ENCODE measurements at regions not wholly inside any gene's neighbourhood (a gene's known extent, or its start where the extent isn't known, plus 50 kb on each side); places are given as distances from the start of the nearest gene placed in this dataset.
"Not testable (repeated sequence)": the region's sequence is repeated elsewhere in the genome, so short reads cannot be mapped to it uniquely, and the experiment has no call there.

GRCh38 chr4:77445823-77446222 lies 159.8 kb upstream of the CXCL13 start:
- no peak for DNase-seq (ENCODE audit: low read depth)
- H3K4me3 ChIP-seq (ENCODE audit: low read length): no peak overlapping the region
- TF ChIP-seq, protein P1, sequence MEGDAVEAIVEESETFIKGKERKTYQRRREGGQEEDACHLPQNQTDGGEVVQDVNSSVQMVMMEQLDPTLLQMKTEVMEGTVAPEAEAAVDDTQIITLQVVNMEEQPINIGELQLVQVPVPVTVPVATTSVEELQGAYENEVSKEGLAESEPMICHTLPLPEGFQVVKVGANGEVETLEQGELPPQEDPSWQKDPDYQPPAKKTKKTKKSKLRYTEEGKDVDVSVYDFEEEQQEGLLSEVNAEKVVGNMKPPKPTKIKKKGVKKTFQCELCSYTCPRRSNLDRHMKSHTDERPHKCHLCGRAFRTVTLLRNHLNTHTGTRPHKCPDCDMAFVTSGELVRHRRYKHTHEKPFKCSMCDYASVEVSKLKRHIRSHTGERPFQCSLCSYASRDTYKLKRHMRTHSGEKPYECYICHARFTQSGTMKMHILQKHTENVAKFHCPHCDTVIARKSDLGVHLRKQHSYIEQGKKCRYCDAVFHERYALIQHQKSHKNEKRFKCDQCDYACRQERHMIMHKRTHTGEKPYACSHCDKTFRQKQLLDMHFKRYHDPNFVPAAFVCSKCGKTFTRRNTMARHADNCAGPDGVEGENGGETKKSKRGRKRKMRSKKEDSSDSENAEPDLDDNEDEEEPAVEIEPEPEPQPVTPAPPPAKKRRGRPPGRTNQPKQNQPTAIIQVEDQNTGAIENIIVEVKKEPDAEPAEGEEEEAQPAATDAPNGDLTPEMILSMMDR (IDR thresholded peaks at IDR 0.05; ENCODE audit: insufficient read depth, low read depth, low read length, missing control alignments): no peak

DNA sequence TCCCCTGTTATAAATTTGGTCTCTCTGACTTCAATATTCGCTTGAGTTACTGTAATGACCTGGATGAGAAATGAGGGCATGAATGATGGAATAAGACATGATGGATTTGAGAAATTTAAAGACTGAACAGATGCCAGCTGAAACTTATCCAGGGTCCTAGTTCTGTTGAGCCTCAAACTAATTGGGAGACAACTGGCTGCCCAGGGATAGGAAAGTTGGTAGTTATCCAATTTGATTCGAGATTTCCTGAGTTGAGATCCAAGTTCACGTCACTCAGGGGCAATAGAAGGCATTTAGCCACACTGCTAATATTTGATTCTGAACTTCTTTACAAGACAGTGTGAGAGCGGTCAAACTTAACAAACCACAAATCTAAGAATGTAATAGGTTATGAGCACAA lies 159.0 kb upstream of the CXCL13 start:
- no peak for DNase-seq (ENCODE audit: low read depth)
- TF ChIP-seq, protein P1 (IDR thresholded peaks at IDR 0.05; ENCODE audit: insufficient read depth, low read depth, low read length, missing control alignments): no peak
- H3K4me3 ChIP-seq (ENCODE audit: low read length): no peak overlapping the region

- TF ChIP-seq, protein P1 (IDR thresholded peaks at IDR 0.05; ENCODE audit: insufficient read depth, low read depth, low read length, missing control alignments): no peak
- DNase-seq (ENCODE audit: low read depth): no peak
- H3K4me3 ChIP-seq (ENCODE audit: low read length): no peak overlapping the region
Observed at GRCh38 chr4:77449171-77449570, 156.4 kb upstream of the CXCL13 start.

DNA sequence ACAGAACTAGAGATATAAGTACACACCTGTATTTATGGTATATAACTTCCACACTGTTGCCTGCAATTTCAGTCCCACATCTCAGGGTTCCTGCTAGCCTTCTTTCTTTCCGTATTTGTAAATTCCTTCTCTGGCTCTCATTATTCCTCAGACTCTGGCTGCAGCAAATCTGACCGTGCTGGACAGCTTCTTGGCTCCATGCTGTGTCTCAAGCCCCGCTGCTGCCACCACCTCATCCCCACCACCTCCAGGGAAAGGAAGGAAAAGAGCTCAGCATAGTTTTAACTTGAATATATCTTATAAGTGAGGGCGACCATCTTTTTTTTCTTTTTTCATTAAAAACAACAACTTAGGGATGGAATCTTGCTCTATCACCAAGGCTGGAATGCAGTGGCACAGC lies 155.6 kb upstream of the CXCL13 start:
- TF ChIP-seq, protein P1 (IDR thresholded peaks at IDR 0.05; ENCODE audit: insufficient read depth, low read depth, low read length, missing control alignments): no peak
- DNase-seq (ENCODE audit: low read depth): no peak
- H3K4me3 ChIP-seq (ENCODE audit: low read length): no peak overlapping the region

GRCh38 chr4:77451530-77451929 lies 154.1 kb upstream of the CXCL13 start:
- no peak overlapping the region for H3K4me3 ChIP-seq (ENCODE audit: low read length)
- TF ChIP-seq, protein P1 (IDR thresholded peaks at IDR 0.05; ENCODE audit: insufficient read depth, low read depth, low read length, missing control alignments): no peak
- DNase-seq (ENCODE audit: low read depth): no peak

DNA sequence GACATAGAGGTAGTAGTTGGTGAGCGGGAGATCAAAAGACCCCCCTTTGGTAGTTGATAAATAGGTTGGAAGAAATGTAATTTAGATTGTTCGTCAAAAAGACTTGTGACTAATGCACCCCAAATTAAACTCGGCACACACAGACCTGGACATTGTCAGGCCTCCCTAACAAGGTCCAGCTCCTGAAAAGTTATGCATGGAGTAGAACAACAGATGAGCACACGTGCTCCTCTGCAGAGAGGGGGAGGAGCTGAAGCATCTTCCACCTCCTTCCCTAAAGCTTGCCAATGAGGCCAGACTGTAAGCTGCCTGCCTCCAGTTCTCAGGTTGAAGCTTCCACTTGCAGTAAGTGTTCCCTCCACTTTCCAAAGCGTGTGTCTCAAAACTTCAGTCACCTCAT lies 153.5 kb upstream of the CXCL13 start:
- DNase-seq (ENCODE audit: low read depth); H3K4me3 ChIP-seq (ENCODE audit: low read length): not testable (repeated sequence)

GRCh38 chr4:77453911-77454310 lies 151.7 kb upstream of the CXCL13 start:
- TF ChIP-seq, protein P1 (IDR thresholded peaks at IDR 0.05; ENCODE audit: insufficient read depth, low read depth, low read length, missing control alignments): no peak
- no peak overlapping the region for H3K4me3 ChIP-seq (ENCODE audit: low read length)
- peak; percentile 77 for DNase-seq (ENCODE audit: low read depth)

GRCh38 chr4:77454858-77455257 lies 150.8 kb upstream of the CXCL13 start:
- peak; percentile 70 for DNase-seq (ENCODE audit: low read depth)
- TF ChIP-seq, protein P1 (IDR thresholded peaks at IDR 0.05; ENCODE audit: insufficient read depth, low read depth, low read length, missing control alignments): no peak
- H3K4me3 ChIP-seq (ENCODE audit: low read length): no peak overlapping the region

GRCh38 chr4:77464100-77464499 lies 141.5 kb upstream of the CXCL13 start:
- not testable (repeated sequence) for H3K4me3 ChIP-seq (ENCODE audit: low read length); DNase-seq (ENCODE audit: low read depth)
